ENCODE measurements at regions not wholly inside any gene's neighbourhood (a gene's known extent, or its start where the extent isn't known, plus 50 kb on each side); places are given as distances from the start of the nearest gene placed in this dataset.

DNA sequence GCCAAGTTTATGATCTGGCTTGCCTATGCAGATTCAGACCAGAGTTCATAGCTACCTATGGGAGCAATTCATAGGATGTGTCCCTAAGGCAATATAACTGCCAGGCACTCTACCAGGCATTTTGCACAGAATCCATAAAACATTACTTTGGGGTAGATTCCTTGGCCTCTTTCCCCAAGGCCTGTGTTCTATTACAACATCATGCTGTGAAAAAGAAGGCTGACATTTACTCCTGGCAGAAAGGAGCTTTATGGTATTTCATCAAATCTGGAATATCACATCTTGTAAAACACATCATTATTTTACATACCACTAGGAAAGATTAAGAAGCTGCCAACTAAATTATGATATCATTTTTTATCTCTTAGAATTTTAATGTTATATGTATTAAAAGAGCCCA, 287.0 kb upstream of the MARCKS start:
- TF ChIP-seq, protein P1, sequence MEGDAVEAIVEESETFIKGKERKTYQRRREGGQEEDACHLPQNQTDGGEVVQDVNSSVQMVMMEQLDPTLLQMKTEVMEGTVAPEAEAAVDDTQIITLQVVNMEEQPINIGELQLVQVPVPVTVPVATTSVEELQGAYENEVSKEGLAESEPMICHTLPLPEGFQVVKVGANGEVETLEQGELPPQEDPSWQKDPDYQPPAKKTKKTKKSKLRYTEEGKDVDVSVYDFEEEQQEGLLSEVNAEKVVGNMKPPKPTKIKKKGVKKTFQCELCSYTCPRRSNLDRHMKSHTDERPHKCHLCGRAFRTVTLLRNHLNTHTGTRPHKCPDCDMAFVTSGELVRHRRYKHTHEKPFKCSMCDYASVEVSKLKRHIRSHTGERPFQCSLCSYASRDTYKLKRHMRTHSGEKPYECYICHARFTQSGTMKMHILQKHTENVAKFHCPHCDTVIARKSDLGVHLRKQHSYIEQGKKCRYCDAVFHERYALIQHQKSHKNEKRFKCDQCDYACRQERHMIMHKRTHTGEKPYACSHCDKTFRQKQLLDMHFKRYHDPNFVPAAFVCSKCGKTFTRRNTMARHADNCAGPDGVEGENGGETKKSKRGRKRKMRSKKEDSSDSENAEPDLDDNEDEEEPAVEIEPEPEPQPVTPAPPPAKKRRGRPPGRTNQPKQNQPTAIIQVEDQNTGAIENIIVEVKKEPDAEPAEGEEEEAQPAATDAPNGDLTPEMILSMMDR (IDR thresholded peaks at IDR 0.05; ENCODE audit: low read length, missing control alignments) = no peak
- DNase-seq (ENCODE audit: low read depth) = peak; percentile 40
- no peak overlapping the region for H3K4me3 ChIP-seq (replicated peaks; ENCODE audit: low read depth, low read length)

DNA sequence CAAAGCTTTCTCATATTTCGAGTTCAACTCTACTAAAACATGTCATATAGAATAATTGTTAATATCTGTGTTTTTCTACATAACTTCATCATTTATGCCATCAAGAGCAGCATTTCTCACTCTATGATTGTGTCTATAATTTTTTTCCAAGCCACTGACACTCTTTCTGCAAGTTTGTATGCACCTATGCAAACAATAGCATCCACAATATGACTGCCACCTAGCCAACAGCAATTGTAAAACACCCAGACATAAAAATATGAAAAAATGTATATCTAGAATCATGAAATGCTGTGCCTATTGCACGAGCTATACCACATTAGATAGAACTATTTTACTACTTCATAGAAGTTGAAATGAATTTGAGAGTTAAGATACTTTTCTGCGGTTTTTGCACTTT, 286.5 kb upstream of the MARCKS start:
- TF ChIP-seq, protein P1 (IDR thresholded peaks at IDR 0.05; ENCODE audit: low read length, missing control alignments) = peak; percentile 30
- DNase-seq (ENCODE audit: low read depth) = no peak
- no peak overlapping the region for H3K4me3 ChIP-seq (replicated peaks; ENCODE audit: low read depth, low read length)

DNA sequence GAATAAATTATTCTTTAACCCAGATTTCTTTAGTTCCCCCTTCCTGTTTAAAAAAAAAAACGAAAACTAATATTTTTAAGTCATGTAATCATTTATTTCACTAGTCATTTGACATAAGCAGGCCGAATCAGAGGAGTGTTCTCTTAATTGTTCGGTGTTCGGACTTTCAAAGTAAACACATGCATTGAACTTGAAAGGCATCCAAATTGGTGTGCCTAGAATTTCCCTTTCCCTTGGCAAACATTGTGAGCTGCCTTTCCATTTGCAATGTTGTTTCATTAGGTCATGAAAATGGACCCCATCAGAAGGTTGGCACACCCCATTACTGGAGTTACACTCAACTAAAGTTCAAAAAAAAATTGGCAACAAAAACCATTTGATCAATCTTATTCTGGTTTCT, 283.0 kb upstream of the MARCKS start:
- TF ChIP-seq, protein P1 (IDR thresholded peaks at IDR 0.05; ENCODE audit: low read length, missing control alignments) = no peak
- no peak for DNase-seq (ENCODE audit: low read depth)
- no peak overlapping the region for H3K4me3 ChIP-seq (replicated peaks; ENCODE audit: low read depth, low read length)

DNA sequence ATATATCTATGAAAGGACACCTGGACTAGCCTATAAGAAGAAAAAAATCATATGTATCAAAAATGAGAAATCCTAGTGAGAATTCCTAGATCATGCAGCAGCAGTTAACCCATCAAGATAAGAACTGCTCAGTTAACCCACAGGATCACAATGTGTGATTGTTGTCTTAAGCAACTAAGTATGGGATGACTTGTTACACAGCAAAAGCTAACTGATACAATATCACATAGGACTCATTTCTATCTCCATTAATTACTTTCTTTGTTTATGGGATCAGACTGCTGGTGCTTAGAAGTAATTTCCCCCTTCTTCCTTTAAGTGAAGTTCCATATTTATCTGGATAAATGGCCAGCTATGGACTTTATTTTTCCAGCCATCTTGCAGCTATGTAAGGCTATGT, 280.8 kb upstream of the MARCKS start:
- DNase-seq (ENCODE audit: low read depth) = no peak
- H3K4me3 ChIP-seq (replicated peaks; ENCODE audit: low read depth, low read length) = no peak overlapping the region
- TF ChIP-seq, protein P1 (IDR thresholded peaks at IDR 0.05; ENCODE audit: low read length, missing control alignments) = no peak

DNA sequence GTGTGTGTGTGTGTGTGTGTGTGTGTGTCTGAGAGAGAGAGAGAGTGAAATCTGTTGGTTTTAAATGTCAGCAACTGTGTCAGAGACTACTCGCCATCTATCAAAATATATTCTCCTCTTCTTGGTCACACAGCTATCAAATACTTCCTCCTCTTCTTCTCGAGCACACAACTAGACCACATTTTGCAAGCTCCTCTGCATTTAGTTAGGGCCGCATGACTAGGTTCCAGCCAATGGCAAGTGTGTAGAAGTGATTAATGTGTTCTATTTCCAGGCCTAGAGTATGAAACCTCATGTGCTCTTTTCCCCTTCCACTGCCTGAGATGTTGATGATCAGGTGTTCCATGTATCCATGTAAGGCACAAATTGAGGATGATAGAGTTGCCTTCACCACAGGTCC, 278.5 kb upstream of the MARCKS start:
- H3K4me3 ChIP-seq (replicated peaks; ENCODE audit: low read depth, low read length) = no peak overlapping the region
- TF ChIP-seq, protein P1 (IDR thresholded peaks at IDR 0.05; ENCODE audit: low read length, missing control alignments) = no peak
- no peak for DNase-seq (ENCODE audit: low read depth)

DNA sequence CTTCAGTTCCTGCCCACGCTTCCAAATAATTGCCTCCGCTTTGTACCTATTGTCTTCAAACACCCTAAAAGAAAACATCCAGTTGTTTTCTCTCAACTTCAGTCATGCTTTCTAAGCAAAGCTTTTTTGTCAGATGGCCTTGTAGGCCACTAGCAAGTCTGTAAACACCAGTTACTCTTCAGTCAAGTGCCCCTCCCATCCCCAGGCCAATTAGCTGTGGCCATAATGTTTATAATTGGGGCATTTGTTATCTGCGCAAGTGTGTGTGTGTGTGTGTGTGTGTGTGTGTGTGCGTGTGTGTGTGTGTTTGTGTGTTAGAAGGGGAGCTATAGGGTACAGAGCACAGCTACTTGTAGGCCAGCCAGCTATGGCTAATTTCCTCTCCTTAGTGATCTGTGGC, 272.4 kb upstream of the MARCKS start:
- DNase-seq (ENCODE audit: low read depth) = no peak
- TF ChIP-seq, protein P1 (IDR thresholded peaks at IDR 0.05; ENCODE audit: low read length, missing control alignments) = no peak
- H3K4me3 ChIP-seq (replicated peaks; ENCODE audit: low read depth, low read length) = no peak overlapping the region

DNA sequence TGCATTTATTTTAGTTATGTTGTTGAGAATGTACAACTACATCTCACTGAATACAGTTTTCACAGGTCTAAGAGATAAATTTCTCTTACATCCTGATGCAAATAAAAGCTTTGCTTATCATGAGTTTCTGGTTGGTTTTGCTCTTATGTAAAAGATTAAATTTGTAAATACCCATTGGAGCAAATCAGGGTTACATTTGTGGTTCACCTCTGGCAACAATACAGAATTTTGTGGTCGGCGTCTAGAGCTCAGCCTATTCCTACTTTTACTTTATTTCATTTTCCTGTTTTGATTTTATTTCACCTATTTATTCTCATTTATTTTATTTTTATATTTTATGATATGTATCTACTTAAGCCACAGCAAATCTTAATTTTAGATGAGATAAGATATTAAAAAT, 271.9 kb upstream of the MARCKS start:
- TF ChIP-seq, protein P1 (IDR thresholded peaks at IDR 0.05; ENCODE audit: low read length, missing control alignments) = no peak
- H3K4me3 ChIP-seq (replicated peaks; ENCODE audit: low read depth, low read length) = no peak overlapping the region
- no peak for DNase-seq (ENCODE audit: low read depth)
